Endometrium (tissue), 2 donors: ENCODE measurements at regions not wholly inside any gene's neighbourhood (a gene's known extent, or its start where the extent isn't known, plus 50 kb on each side); places are given as distances from the start of the nearest gene placed in this dataset.

Experiments used
- FAIRE-seq: peaks from 2 replicates; lab custom pipeline; 2012; peaks lifted over from hg19 to GRCh38; lab: Jason Lieb, UNC
- donor health status: control.
- donor health status: control.

GRCh38 chr13:97562962-97563361 is 129.0 kb downstream of the RAP2A start:
- FAIRE-seq: no peak

GRCh38 chr13:97564956-97565355 is 131.0 kb downstream of the RAP2A start:
- no peak for FAIRE-seq

DNA sequence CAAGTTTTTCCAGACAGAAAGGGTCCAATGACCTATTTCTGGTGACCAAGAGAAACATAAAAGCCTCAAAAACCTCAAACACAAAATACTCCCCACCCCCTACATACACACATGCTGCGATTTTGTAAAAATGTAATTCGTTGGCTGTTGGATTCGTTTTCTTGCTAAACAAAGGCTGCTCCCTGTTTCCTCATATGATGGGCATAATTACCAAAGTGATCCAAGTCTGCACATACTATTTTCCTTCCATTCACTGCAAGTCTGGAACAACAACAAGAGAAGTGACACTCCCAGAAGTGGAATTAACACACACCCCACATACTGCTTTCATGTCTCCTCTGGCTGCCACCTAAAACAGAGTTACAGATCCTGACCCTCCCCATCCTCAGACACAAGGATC is 131.9 kb downstream of the RAP2A start:
- FAIRE-seq: no peak

DNA sequence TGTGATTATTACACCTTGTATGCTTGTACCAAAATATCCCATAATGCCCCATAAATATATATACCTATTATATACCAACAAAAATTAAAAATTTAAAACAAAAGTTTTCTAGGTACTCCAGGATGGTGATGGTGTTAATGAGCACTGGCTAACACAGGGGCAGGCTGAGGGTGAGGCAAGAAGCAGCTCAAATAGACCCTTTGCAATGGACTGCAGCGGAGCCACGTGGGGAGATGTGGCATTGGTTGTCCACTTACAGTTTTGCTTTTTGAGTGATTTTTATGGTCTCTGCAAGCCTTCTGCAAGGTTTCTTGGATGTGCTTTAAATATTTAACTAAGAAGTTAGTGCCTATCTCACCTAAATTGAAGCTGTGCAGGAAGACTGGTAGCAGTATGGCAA is 132.9 kb downstream of the RAP2A start:
- no peak for FAIRE-seq

DNA sequence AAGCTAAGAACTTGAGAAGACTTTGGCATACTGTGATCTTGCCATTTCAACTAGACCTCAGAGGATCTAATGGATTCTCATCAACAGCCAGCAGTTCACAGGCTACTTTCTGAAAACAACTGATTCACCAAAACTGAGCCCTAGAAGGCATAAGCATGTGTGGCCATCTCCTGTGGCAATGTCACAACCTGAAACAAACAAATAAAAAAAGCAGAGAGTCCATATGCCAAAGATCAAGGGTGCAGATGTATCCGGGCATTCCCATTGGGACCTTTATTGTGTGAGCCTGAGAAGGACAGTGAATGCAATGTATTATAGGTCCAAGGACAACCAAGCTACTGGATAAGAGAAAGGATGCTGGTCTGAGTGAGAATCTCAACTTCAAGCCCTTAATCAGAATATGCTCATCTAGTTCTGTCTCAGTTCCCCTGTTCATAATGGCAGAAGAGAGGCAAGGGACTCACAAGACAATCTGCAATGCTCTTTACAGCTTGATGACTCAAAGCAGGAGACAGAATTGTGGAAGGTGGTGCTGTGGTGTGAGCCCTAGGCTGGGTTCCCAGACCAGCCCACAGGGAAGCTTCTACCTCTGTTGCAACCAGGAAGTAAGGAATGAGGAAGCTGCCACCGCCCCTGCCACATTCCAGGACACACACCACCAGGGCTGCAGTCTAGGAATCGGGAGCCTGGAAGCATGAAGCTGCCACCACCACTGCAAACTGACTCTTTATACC is 133.7 kb downstream of the RAP2A start:
- no peak for FAIRE-seq

DNA sequence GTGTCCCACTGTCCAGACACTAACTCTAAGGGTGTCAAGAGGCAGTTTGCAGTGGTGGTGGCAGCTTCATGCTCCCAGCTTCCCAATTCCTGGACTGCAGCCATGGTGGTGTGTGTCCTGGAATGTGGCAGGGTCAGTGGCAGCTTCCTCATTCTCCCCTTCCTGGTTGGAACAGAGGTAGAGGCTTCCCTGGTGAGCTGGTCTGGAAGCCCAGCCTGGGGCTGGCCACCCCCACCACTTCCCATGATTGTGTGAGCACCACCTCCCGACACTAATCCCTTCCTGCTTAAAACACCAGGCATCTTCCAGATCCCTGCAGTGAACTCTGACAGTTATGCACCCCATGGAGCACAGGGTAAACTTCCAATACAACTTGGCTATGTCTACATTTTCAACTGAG is 134.9 kb downstream of the RAP2A start:
- no peak for FAIRE-seq

- FAIRE-seq: no peak
These were observed 135.9 kb downstream of the RAP2A start for GRCh38 chr13:97569841-97570240.

GRCh38 chr13:97570442-97570841 is 136.5 kb downstream of the RAP2A start:
- FAIRE-seq: no peak

GRCh38 chr13:97573011-97573410 is 139.0 kb downstream of the RAP2A start:
- FAIRE-seq: no peak

DNA sequence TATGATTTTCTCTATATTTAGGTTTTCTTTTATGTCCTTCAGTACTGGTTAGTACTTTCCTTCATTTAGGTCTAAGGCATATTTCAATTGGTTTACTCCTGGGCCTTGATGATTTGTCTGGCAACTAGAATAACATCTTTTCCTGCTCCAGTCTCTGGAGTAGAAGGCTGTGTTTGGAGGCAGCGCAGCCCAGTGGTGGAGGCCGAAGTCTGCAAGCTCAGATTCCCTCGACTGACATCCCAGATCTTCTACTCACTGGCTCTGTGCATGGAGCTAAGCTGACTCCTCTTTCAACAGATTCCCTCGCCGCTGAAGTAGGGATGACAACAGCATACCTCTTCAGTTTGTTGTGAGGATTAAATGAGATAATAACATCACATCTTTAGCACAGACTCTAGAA is 141.0 kb downstream of the RAP2A start:
- no peak for FAIRE-seq

- FAIRE-seq: no peak
These were observed 143.1 kb downstream of the RAP2A start for GRCh38 chr13:97577026-97577425.

DNA sequence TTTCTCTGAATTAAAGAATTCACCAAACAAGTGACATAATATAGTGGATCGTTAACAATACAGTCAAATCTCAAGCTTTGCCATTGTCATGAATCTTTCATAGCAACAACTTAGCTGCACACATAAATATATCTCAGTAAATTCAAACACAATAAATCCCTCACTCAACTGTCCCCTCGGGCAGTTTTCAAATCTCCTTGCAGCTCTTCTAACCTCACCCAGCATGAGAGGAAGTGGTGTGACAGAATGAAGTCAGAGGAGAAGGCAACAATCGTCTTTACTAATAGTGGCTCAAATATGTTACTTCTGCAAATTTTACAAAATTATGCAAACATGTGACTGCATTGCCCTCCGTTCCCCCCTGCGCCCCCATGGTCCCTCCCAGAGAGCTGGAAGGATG is 148.2 kb downstream of the RAP2A start:
- no peak for FAIRE-seq

DNA sequence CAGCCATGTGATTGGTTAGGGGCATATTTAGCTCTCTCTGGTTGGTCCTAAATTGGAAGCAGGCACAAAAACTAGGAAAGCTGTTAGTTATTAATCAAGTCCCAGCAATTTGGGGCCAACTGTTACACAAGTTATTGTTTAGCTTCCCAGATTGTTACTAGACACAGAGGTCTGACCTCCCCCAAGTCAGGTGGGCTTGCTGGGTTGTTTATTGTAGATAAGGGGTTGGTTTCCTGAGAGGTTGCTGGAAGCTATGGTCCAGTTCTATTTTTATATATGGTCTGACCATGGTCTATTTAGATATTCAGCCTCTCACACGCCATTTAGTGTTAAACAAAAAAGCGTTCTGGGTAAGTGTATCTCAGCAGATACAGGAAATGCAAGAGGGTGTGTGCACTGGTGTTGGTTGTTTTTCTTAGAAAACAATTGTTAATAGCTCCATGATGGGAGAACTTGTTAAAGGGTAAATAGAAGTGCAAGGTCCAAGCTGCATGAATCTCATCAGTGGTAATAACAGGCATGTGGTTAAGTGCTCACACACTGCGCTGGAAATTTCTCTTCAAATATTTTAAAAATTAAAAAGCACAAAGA is 150.0 kb downstream of the RAP2A start:
- FAIRE-seq: no peak

DNA sequence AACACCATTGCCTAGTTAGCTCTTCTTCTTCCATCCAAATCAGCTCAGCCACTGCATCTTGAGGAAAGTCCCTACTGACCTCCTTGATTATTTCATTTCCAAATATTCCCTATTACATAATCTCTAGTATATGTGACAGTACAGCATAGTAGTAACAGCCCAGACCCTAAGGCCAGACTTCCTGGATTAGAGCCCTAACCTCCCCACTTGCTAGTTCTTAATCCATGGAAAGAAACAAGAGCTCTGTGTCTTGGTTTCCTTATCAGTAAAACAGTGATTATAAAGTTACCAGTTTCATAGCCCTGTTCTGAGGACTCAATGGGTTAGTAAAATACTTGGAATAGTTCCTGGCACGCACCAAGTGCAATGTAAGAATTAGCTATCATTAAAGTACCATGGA is 153.0 kb downstream of the RAP2A start:
- no peak for FAIRE-seq

DNA sequence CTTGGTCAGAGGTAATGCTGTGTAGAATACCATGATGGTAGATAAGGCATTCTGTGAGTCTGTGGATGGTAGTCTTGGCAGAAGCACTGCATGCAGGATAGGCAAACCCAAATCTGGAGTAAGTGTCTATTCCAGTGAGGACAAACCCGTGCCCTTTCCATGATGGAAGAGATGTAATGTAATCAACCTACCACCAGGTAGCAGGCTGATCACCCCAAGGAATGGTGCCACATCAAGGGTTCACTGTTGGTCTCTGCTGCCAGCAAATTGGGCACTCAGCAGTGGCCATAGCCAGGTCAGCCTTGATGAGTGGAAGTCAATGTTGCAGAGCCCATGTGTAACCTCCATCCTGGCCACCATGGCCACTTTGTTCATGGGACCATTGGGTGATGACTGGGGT is 155.0 kb downstream of the RAP2A start:
- FAIRE-seq: no peak

DNA sequence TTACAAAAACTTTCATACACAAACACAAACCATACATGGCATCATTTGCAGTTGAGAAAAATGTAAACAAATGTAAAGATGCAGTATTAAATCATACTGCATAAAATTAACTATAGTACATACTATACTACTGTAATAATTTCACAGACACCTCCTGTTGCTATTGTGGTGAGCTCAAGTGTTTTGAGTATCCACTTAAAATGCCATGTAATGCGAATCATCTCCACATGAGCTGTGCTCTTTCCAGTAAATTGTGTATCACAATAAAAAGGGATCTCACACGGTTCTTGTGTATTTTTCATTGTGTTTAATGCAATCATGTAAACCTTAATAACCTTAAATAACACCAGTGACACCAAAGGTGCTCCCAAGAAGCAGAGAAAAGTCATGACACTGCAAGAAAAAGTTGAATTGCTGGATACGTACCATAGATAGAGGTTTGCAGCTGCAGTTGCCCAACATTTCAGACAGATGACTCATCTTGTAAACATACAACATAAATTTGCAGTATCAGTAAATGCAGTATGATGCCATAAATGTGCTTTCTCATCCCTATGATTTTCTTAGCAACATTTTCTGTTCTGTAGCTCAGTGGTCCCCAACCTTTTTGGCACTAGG is 166.6 kb downstream of the RAP2A start:
- no peak for FAIRE-seq

GRCh38 chr13:97615266-97615665 is 181.3 kb downstream of the RAP2A start:
- FAIRE-seq: no peak

- no peak for FAIRE-seq
These were observed 182.4 kb downstream of the RAP2A start for GRCh38 chr13:97616385-97616784.

DNA sequence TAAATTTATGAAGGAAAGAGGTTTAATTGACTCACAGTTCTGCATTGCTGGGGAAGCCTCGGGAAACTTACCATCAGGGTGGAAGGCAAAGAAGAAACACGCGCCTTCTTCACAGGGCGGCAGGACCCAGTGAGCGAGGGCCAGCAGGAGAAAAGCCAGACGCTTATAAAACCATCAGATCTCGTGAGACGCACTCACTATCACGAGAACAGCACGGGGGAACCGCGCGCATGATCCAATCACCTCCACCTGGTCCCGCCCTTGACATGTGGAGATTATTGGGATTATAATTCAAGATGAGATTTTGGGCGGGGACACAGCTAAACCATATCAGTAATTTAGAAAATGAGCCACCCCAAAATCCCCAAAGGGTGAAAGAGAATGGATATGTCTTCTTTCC is 187.1 kb downstream of the RAP2A start:
- no peak for FAIRE-seq

DNA sequence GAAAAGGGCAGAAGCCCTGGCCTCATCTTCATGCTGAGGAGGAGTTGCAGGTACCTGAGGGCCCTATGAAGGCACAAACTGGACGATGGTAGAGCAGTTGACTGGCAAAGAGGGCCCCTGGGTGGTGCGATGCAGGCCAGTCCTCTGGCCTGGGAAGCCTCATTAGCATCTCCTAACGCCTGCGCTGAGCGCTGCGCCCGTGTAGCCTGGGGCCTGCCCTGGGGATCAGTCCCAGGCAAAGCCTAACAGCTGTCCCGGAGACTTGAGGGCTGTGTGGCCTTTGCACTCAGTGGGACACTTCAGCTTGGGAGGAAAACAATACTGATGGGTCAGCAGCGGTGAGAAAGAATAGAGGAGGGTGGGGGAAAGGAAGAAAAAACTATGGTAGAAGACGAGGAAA is 187.7 kb downstream of the RAP2A start:
- FAIRE-seq: no peak

- FAIRE-seq: no peak
These were observed 193.6 kb downstream of the RAP2A start for GRCh38 chr13:97627566-97627965.

DNA sequence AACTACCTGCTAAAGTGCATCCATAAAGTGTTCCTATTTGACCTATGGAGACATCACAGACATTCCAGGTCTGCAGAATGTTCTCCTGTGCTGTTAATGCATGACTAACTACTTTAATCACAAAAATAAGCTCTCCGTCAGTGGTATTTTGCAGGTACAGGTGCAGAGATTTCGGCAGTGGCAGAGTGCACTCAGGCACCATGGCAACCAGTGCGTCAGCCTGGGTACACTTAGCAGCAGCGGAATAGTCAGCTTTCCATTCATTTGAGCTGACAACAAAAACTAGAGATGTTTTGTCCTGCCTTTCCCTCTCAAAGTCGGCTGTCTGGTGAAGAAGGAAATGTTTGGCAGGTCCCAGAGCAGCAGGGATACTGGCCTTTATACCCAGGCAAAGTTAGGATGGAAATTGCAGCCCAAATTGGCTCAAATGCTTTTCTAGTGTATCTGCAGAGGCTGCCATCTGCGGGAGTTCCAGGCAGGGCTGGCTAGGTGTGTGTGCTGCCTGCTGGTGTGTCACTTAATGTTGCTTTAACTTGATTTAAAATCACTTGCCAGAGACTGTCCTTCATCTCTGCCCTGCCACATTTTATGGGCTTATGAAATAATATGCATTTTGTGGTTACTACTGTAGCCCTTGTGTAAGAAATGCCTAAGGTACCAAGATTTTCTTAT is 195.8 kb downstream of the RAP2A start:
- no peak for FAIRE-seq

DNA sequence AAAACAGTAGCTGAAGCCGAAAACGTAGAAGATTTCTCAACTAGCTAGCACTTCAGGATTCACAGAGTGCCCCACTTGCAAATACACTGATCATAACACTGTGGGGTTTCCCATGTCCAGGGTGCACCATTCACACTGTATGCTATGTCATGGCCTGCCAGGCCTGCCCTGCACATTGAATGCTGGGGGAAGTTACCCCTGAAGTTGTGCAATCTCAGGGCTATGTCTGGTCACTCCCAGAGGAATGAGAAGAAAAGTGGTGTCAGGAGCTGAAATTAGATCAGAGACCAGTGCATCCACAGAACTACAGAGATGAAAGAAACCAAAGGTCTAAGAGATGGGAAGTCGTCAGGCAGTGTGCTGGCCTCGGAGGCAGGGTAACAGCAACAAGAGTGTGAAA is 196.8 kb downstream of the RAP2A start:
- no peak for FAIRE-seq
